ENCODE measurements at regions not wholly inside any gene's neighbourhood (a gene's known extent, or its start where the extent isn't known, plus 50 kb on each side); places are given as distances from the start of the nearest gene placed in this dataset.
"Not testable (repeated sequence)": the region's sequence is repeated elsewhere in the genome, so short reads cannot be mapped to it uniquely, and the experiment has no call there.

DNA sequence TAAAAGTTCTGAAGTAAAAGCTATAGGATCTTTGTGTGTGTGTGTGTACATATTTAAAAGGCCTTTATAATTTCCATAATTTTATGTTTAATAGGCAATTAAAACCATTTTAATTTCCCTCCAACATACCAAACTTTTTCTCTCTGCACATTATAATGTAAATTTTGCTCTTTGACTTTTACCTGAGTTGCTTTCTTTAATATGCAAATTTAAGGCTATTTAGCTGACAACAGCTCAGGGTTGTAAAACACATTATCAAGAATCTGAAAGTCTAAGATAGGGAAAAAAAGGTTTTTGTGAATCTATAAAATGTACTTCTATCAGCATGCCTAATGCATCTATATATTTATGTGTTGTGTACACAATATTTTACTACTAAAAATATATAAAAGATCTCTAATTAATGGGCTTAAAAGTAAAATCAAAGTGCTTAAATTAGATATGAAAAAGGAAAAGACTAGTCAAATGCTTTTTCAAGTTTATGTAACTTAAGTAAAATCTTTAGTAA lies 239.6 kb upstream of the RAI14 start:
- no peak overlapping the region for H3K4me3 Mint-ChIP-seq
- DNase-seq, result no peak
- Histone ChIP-seq H2AFZ (ENCODE audit: insufficient read depth, low read depth, low read length, poor library complexity, severe bottlenecking) (no peak overlapping the region), H4K20me1 (ENCODE audit: insufficient read depth, low read length) (no peaks in the 10 kb centered on the region), H3K79me2 (ENCODE audit: insufficient read depth, low read length) (no peaks in the 10 kb centered on the region), H3K4me3 (replicated peaks in 1 of 3; ENCODE audit: low read depth in 2 of 3, low read length in 3 of 3) (no peak overlapping the region), H3K4me1 (ENCODE audit: control insufficient read depth in 1 of 2, insufficient read depth in 2 of 2, low read length in 2 of 2) (no peaks in the 10 kb centered on the region), H3K27me3 (ENCODE audit: control insufficient read depth in 2 of 2, insufficient read depth in 2 of 2, low read length in 2 of 2) (no peaks in the 10 kb centered on the region), H3K9ac (ENCODE audit: insufficient read depth, low read length, poor library complexity, severe bottlenecking) (no peak overlapping the region), H3K9me3 (replicated peaks in 1 of 2; ENCODE audit: control insufficient read depth in 1 of 2, insufficient read depth in 1 of 2, low read length in 2 of 2) (peaks cover 5% of the 10 kb centered on the region in 2 donors), H3K27ac (ENCODE audit: low read depth in 1 of 2, low read length in 2 of 2) (no peak overlapping the region), H3K36me3 (replicated peaks in 1 of 2; ENCODE audit: control insufficient read depth in 1 of 2, insufficient read depth in 2 of 2, low read length in 2 of 2) (no peaks in the 10 kb centered on the region), H3K4me2 (replicated peaks; ENCODE audit: extremely low read depth, low read length, poor library complexity, severe bottlenecking) (no peak overlapping the region)
- TF ChIP-seq, protein P1, sequence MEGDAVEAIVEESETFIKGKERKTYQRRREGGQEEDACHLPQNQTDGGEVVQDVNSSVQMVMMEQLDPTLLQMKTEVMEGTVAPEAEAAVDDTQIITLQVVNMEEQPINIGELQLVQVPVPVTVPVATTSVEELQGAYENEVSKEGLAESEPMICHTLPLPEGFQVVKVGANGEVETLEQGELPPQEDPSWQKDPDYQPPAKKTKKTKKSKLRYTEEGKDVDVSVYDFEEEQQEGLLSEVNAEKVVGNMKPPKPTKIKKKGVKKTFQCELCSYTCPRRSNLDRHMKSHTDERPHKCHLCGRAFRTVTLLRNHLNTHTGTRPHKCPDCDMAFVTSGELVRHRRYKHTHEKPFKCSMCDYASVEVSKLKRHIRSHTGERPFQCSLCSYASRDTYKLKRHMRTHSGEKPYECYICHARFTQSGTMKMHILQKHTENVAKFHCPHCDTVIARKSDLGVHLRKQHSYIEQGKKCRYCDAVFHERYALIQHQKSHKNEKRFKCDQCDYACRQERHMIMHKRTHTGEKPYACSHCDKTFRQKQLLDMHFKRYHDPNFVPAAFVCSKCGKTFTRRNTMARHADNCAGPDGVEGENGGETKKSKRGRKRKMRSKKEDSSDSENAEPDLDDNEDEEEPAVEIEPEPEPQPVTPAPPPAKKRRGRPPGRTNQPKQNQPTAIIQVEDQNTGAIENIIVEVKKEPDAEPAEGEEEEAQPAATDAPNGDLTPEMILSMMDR (IDR thresholded peaks at IDR 0.05), result no peak
- no peaks in the 10 kb centered on the region for H3K36me3 Mint-ChIP-seq
- no peaks in the 10 kb centered on the region for H3K27me3 Mint-ChIP-seq (ENCODE audit: low read depth in 3 of 3)
- intact Hi-C loops (cut with micrococcal nuclease), result no loop called here
- no peaks in the 10 kb centered on the region for H3K4me1 Mint-ChIP-seq
- H3K9me3 Mint-ChIP-seq, result peaks cover 0 to 18% (median 14%) of the 10 kb centered on the region in 7 donors
- H3K27ac Mint-ChIP-seq, result no peak overlapping the region

DNA sequence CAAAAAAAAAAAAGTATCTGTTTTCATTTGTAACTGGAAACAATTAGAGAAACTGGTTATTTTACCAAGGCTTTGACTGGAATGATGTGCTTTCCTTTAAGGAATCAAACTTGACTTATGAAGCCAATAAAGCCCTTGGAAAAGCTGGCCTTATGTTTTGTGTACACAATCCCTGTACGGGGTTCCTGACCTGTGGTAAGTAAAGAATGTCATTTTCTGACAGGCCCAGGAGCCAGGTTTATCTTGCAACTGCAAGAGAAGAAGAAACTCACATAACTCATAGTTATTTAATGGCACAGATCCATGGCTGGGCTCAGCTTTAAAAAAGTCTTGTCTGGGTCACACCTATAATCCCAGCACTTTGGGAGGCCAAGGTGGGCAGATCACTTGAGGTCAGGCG lies 235.9 kb upstream of the RAI14 start:
- H3K36me3 Mint-ChIP-seq; H3K9ac ChIP-seq (ENCODE audit: insufficient read depth, low read length, poor library complexity, severe bottlenecking); H3K27me3 Mint-ChIP-seq (ENCODE audit: low read depth in 3 of 3); H4K20me1 ChIP-seq (ENCODE audit: insufficient read depth, low read length); H3K4me2 ChIP-seq (replicated peaks; ENCODE audit: extremely low read depth, low read length, poor library complexity, severe bottlenecking); H3K4me1 ChIP-seq (ENCODE audit: control insufficient read depth in 1 of 2, insufficient read depth in 2 of 2, low read length in 2 of 2); intact Hi-C loops (cut with micrococcal nuclease); H3K27me3 ChIP-seq (ENCODE audit: control insufficient read depth in 2 of 2, insufficient read depth in 2 of 2, low read length in 2 of 2); H3K36me3 ChIP-seq (replicated peaks in 1 of 2; ENCODE audit: control insufficient read depth in 1 of 2, insufficient read depth in 2 of 2, low read length in 2 of 2); H2AFZ ChIP-seq (ENCODE audit: insufficient read depth, low read depth, low read length, poor library complexity, severe bottlenecking); DNase-seq; H3K4me1 Mint-ChIP-seq; H3K27ac Mint-ChIP-seq; H3K9me3 ChIP-seq (replicated peaks in 1 of 2; ENCODE audit: control insufficient read depth in 1 of 2, insufficient read depth in 1 of 2, low read length in 2 of 2); H3K79me2 ChIP-seq (ENCODE audit: insufficient read depth, low read length); H3K4me3 ChIP-seq (replicated peaks in 1 of 3; ENCODE audit: low read depth in 2 of 3, low read length in 3 of 3); H3K27ac ChIP-seq (ENCODE audit: low read depth in 1 of 2, low read length in 2 of 2); H3K4me3 Mint-ChIP-seq: not testable (repeated sequence)
- peaks cover 0 to 18% (median 14%) of the 10 kb centered on the region in 7 donors for H3K9me3 Mint-ChIP-seq
- WGBS (ENCODE audit: insufficient coverage), result no CpG with 5 or more reads among the region's 2 CpGs

Data from CD14-positive monocyte (primary cell).